ENCODE measurements at regions not wholly inside any gene's neighbourhood (a gene's known extent, or its start where the extent isn't known, plus 50 kb on each side); places are given as distances from the start of the nearest gene placed in this dataset.

- H3K4me3 ChIP-seq (ENCODE audit: low read depth, low read length): no peak overlapping the region
- no peak for DNase-seq (ENCODE audit: low read depth)
- no peak for TF ChIP-seq CTCF (IDR thresholded peaks at IDR 0.05; ENCODE audit: low read depth, low read length, missing control alignments)
Observed at GRCh38 chr5:163963881-163964280, 458.5 kb downstream of the MAT2B start.

- H3K4me3 ChIP-seq (ENCODE audit: low read depth, low read length): no peak overlapping the region
- DNase-seq (ENCODE audit: low read depth): no peak
- TF ChIP-seq CTCF (IDR thresholded peaks at IDR 0.05; ENCODE audit: low read depth, low read length, missing control alignments): no peak
Observed at GRCh38 chr5:163964671-163965070, 459.3 kb downstream of the MAT2B start.

- no peak for TF ChIP-seq CTCF (IDR thresholded peaks at IDR 0.05; ENCODE audit: low read depth, low read length, missing control alignments)
- no peak for DNase-seq (ENCODE audit: low read depth)
Observed at GRCh38 chr5:163967268-163967667, 461.8 kb downstream of the MAT2B start.

GRCh38 chr5:163968651-163969050 is 463.2 kb downstream of the MAT2B start:
- no peak for DNase-seq (ENCODE audit: low read depth)
- TF ChIP-seq CTCF (IDR thresholded peaks at IDR 0.05; ENCODE audit: low read depth, low read length, missing control alignments): no peak

More at GRCh38 chr5:163967268-163967667, 461.8 kb downstream of the MAT2B start:
- no peak overlapping the region for H3K4me3 ChIP-seq (ENCODE audit: low read depth, low read length)

GRCh38 chr5:163976696-163977095 is 471.3 kb downstream of the MAT2B start:
- TF ChIP-seq CTCF (IDR thresholded peaks at IDR 0.05; ENCODE audit: low read depth, low read length, missing control alignments): no peak
- no peak overlapping the region for H3K4me3 ChIP-seq (ENCODE audit: low read depth, low read length)
- DNase-seq (ENCODE audit: low read depth): no peak

More at GRCh38 chr5:163968651-163969050, 463.2 kb downstream of the MAT2B start:
- H3K4me3 ChIP-seq (ENCODE audit: low read depth, low read length): no peak overlapping the region

GRCh38 chr5:163978897-163979296 is 473.5 kb downstream of the MAT2B start:
- peak; percentile 29 for TF ChIP-seq CTCF (IDR thresholded peaks at IDR 0.05; ENCODE audit: low read depth, low read length, missing control alignments)
- no peak overlapping the region for H3K4me3 ChIP-seq (ENCODE audit: low read depth, low read length)
- no peak for DNase-seq (ENCODE audit: low read depth)

- TF ChIP-seq CTCF (IDR thresholded peaks at IDR 0.05; ENCODE audit: low read depth, low read length, missing control alignments): no peak
- DNase-seq (ENCODE audit: low read depth): no peak
- no peak overlapping the region for H3K4me3 ChIP-seq (ENCODE audit: low read depth, low read length)
Observed at GRCh38 chr5:163988566-163988965, 483.1 kb downstream of the MAT2B start.

Data from GM12864 (cell line).